ENCODE measurements at regions not wholly inside any gene's neighbourhood (a gene's known extent, or its start where the extent isn't known, plus 50 kb on each side); places are given as distances from the start of the nearest gene placed in this dataset.
"Not testable (repeated sequence)": the region's sequence is repeated elsewhere in the genome, so short reads cannot be mapped to it uniquely, and the experiment has no call there.

DNA sequence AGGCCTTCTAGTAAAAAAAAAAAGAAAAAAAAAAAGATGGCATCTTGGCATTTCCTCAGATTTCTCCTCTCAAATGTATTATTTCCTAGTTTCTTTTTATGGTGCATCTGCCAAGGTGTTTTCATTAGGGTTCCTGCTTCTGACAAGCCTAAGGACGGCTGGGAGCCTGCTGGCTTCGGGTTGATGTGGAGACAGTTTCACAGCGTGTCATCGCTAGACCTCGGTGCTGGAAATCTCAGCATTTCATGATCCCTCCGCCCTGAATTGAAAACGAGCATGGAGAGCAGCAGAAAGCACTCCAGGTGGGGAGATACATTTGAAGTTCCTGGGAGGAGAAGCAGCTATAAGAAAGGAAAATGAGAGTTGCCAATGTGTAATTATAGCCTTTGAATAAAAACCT, 283.9 kb upstream of the CNTN5 start:
- no peak for DNase-seq (ENCODE audit: low read depth)
- TF ChIP-seq, protein P1, sequence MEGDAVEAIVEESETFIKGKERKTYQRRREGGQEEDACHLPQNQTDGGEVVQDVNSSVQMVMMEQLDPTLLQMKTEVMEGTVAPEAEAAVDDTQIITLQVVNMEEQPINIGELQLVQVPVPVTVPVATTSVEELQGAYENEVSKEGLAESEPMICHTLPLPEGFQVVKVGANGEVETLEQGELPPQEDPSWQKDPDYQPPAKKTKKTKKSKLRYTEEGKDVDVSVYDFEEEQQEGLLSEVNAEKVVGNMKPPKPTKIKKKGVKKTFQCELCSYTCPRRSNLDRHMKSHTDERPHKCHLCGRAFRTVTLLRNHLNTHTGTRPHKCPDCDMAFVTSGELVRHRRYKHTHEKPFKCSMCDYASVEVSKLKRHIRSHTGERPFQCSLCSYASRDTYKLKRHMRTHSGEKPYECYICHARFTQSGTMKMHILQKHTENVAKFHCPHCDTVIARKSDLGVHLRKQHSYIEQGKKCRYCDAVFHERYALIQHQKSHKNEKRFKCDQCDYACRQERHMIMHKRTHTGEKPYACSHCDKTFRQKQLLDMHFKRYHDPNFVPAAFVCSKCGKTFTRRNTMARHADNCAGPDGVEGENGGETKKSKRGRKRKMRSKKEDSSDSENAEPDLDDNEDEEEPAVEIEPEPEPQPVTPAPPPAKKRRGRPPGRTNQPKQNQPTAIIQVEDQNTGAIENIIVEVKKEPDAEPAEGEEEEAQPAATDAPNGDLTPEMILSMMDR (IDR thresholded peaks at IDR 0.05; ENCODE audit: insufficient read depth, low read depth, low read length): no peak
- H3K4me3 ChIP-seq (ENCODE audit: low read depth, low read length): no peak overlapping the region

DNA sequence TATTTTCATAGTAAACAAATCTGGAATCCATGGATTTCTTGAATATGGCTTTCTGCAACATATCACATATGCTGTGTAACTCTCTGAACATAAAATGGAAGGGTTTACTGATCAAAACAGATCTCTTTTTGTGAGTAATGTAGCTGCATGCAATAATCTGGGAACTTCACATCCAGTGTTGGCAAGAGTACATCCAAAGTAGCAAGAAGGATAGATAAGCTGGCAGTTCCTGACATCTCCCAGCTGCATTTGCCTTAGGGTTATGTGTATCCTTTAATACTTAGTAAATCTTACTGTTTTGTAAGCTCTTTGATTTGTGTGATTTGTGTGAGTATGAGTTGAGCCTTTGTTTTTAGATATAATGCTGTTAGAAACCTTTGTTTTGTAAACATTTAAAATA, 280.4 kb upstream of the CNTN5 start:
- no peak overlapping the region for H3K4me3 ChIP-seq (ENCODE audit: low read depth, low read length)
- TF ChIP-seq, protein P1 (IDR thresholded peaks at IDR 0.05; ENCODE audit: insufficient read depth, low read depth, low read length): no peak
- DNase-seq (ENCODE audit: low read depth): no peak

DNA sequence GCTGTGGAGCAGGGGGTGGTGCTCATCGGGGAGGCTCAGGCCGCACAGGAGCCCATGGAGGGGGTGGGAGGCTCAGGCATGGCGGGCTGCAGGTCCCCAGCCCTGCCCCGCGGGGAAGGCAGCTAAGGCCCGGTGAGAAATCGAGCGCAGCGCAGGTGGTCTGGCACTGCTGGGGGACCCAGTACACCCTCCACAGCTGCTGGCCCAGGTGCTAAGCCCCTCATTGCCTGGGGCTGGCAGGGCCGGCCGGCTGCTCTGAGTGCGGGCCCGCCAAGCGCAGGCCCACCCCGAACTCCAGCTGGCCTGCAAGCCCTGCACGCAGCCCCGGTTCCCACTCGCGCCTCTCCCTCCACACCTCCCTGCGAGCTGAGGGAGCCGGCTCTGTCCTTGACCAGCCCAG, 257.3 kb upstream of the CNTN5 start:
- not testable (repeated sequence) for H3K4me3 ChIP-seq (ENCODE audit: low read depth, low read length); DNase-seq (ENCODE audit: low read depth)

DNA sequence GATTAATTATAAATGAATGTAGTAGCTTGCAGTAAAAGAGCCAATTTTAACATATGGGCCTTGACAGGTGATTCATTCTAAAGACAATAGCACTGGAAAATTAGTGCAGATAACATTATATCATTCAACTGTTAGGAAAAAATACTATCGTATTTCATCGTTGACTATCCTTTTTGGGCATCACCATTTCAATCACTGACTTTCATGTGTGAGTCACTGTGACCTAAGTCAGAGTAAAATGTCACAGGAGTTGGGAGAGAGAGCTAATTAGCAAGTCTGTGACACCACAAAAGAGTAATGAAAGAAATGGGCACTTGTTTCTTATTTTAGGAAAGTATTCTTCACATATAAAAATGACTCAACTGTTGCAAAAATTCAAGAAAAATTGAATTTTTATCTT, 253.8 kb upstream of the CNTN5 start:
- TF ChIP-seq, protein P1 (IDR thresholded peaks at IDR 0.05; ENCODE audit: insufficient read depth, low read depth, low read length): no peak
- no peak for DNase-seq (ENCODE audit: low read depth)

DNA sequence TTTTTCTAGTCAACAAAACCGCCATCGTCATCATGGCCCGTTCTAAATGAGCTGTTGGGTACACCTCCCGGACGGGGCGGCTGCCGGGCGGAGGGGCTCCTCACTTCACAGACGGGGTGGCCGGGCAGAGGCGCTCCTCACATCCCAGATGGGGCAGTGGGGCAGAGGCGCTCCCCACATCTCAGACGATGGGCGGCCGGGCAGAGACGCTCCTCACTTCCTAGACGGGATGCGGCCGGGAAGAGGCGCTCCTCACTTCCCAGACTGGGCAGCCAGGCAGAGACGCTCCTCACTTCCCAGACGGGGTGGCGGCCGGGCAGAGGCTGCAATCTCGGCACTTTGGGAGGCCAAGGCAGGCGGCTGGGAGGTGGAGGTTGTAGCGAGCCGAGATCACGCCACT, 250.7 kb upstream of the CNTN5 start:
- DNase-seq (ENCODE audit: low read depth); H3K4me3 ChIP-seq (ENCODE audit: low read depth, low read length): not testable (repeated sequence)

More for the DNA sequence above, 253.8 kb upstream of the CNTN5 start:
- no peak overlapping the region for H3K4me3 ChIP-seq (ENCODE audit: low read depth, low read length)

DNA sequence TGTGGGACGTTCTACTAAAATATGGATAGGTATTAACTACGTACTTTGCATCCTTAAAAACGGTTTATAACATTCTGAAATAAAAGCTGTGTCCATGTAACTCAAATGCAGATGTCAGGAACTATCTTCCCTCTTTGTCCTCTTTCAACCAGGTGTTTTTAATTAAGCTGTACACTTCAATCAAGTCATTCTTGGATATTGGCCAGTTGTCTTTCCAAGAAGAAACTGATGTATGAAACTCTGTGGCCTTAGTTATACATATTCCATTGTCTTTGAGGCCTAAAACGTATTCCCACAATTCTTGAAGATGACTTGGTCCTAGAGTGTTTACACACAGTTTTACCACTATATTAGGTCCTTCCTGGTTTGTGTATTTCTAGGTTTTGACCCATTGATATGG, 249.0 kb upstream of the CNTN5 start:
- TF ChIP-seq, protein P1 (IDR thresholded peaks at IDR 0.05; ENCODE audit: insufficient read depth, low read depth, low read length): no peak
- DNase-seq (ENCODE audit: low read depth): no peak
- no peak overlapping the region for H3K4me3 ChIP-seq (ENCODE audit: low read depth, low read length)

DNA sequence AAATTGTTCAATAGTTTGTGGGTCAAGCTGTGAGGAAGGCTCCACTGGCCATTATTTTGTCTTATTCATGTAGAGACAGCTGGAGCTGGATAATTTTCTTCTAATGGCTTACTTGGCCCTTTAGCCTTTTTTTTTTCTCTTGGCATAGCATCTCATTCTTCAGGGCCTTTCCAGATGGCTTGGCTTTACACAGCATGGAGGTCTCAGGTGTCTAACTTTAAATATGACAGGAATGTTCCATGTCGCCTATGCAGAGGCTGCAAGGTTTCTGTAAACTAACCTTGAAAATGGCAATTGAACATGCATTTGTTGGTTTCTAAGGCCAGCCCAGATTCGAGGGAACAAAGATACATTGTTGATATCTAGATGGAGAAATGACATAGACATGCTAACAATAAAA, 247.9 kb upstream of the CNTN5 start:
- no peak for DNase-seq (ENCODE audit: low read depth)
- TF ChIP-seq, protein P1 (IDR thresholded peaks at IDR 0.05; ENCODE audit: insufficient read depth, low read depth, low read length): no peak
- H3K4me3 ChIP-seq (ENCODE audit: low read depth, low read length): no peak overlapping the region

DNA sequence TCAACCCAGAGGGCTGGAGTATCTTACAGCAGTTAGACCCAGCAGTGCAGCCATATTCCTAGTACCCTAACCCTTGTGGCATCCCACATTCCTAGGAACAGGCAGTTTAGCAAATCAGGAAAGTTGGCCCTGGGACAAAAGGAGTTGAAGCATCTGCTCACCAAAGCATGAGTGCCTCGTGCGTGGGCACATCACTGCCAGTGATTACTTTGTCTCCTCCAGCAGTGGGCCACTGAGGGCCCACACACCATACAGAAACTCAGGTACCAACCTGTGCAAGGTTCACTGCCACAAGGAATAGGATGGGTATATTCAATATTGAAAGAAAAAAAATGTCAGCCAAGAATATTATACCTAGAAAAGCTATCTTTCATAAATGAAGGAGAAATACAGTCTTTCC, 227.5 kb upstream of the CNTN5 start:
- TF ChIP-seq, protein P1 (IDR thresholded peaks at IDR 0.05; ENCODE audit: insufficient read depth, low read depth, low read length): no peak
- DNase-seq (ENCODE audit: low read depth): no peak

More for the DNA sequence above, 227.5 kb upstream of the CNTN5 start:
- H3K4me3 ChIP-seq (ENCODE audit: low read depth, low read length): no peak overlapping the region

Measured in fibroblast of villous mesenchyme (primary cell).